Inflammatory macrophage (primary cell): ENCODE measurements at regions not wholly inside any gene's neighbourhood (a gene's known extent, or its start where the extent isn't known, plus 50 kb on each side); places are given as distances from the start of the nearest gene placed in this dataset.
"Not testable (repeated sequence)": the region's sequence is repeated elsewhere in the genome, so short reads cannot be mapped to it uniquely, and the experiment has no call there.

ENCODE experiments used
- DNase-seq, 2 donors: peaks; one replicate each; pipeline ENCODE4 v3.0.0-alpha.2; 2020 to 2022

DNA sequence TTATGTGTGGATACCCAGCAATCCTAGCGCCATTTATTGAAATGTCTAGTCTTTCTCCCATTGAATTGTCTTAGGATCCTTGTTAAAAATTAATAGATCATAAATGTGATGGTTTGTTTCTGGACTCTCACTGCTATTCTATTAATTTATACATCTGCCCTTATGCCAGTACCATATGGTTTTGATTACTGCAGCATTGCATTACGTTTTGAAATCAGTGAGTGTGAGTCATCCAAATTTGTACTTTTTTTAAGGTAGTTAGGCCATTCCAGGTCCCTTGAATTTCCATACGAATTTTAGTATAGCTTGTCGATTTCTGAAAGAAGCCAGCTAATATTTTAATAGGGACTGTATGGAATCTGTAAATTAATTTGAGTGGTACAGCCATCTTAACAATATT is 648.6 kb upstream of the ZNF385D start:
- DNase-seq = no peak

DNA sequence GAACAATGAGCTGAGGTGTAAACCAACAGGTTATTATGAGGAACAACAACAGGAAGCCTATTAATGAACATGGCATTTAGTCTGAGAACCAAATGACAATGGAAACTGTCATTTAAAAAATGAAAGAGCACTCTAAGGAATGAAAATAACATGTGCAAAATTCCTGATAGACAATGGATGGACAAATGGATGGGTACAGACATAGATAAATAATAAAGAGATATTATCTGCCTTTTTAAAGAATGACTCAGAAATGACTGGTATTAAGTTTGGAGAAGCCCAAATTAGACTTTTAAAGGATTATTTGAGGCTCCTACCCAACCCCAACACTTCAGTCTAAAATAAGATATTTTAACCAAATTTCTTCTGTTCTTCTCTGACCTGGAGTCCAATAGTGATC is 650.5 kb upstream of the ZNF385D start:
- no peak for DNase-seq

DNA sequence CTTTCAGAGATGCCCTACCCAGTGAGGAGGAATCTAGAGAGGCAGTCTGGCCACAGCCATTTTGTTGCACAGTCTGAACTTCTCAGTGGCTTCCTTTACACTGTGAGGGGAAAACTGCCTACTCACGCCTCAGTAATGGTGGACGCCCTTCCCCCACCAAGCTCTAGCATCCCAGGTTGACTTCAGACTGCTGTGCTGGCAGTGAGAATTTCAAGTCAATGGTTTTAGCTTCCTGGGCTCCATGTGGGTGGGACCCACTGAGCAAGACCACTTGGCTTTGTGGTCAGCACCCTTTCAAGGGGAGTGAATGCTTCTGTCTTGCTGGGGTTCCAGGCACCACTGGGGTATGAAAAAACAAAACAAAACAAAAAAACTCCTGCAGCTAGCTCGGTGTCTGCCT is 663.2 kb upstream of the ZNF385D start:
- DNase-seq = no peak

DNA sequence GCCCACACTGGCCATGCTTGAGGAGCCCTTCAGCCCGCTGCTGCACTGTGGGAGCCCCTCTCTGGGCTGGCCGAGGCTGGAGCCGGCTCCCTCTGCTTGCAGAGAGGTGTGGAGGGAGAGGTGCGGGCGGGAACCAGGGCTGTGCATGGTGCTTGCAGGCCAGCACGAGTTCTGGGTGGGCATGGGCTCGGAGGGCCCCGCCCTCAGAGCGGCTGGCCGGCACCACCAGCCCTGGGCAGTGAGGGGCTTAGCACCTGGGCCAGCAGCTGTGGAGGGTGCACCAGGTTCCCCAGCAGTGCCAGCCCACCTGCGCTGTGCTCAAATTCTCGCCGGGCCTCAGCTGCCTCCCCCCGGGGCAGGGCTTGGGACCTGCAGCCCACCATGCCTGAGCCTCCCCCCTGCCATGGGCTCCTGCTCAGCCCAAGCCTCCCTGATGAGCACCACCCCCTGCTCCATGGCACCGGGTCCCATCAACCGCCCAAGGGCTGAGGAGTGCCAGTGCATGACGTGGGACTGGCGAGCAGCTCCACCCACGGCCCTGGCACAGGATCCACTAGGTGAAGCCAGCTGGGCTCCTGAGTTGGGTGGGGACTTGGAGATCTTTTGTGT is 665.9 kb upstream of the ZNF385D start:
- not testable (repeated sequence) for DNase-seq

DNA sequence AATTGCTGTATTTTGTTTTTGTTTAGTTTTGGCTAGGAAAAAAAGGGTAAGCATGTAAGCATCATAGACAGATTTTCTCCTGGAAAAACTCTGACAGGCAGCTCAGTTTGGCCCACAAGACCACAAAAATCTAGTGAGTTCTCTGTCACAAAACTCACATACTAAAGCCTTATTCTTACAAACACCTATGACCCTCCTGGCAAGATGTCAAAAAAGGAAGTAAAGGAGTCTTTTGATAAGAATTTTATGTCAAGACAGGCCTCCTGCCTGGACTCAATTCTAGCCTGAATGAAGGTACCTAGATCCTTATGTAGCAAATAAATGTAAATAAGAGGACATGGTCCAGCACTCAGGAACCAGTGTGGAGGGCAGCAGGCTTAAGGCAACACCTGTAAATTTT is 668.3 kb upstream of the ZNF385D start:
- no peak for DNase-seq

DNA sequence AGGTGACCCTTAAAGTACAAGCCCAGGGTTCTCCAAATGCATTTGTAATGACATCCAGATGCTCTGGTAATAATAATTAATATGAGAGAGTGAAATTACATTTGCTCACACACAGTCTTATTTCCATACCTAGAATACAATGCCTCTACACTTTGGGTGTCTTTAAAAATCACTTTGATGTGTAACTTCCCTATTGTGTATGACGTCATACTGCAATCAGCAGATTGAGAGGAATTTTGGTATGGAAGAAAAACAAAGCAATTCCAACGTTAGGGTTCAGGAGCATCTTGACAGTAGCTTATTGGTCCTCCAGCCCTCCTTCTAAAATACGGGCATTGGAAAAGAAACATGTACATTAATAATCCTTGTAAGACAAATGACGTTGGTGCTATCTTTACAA is 670.6 kb upstream of the ZNF385D start:
- no peak for DNase-seq

DNA sequence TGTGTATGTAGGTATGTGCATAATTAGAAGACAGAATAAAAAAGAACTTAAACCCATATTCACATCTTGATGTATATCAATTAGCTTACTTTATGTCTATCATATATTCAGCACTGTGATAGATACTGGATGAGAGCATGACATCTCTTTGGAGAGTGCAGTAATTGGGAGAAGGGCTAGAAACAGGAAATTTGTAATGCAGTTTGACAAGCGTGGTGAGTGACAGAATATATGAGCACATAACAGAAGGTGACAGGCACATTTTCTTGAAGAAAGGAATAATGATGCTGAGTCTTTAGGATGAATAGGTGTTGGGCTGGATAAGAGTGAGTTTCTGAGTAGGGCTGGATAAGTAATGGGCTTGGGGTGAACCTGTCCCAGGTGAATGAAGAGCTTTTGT is 680.3 kb upstream of the ZNF385D start:
- DNase-seq = no peak

DNA sequence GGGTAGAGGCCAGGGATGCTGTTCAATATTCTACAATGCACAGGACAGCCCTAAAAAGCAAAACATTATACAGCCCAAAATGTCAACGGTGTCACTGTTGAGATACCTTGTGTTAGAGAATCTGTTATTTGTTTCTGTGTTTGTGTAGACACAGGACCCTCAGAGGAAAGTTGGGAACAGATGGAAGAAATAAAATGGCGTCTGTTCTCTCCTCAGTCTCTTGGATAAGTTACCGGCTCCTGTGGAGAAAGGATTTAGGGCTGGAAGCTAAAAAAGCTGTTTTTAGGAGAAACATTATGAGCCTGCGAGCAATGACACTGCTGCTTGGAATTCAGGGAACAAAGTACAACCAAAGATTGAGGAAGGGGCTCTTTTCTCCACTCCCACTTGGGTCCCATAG is 688.6 kb upstream of the ZNF385D start:
- no peak for DNase-seq

DNA sequence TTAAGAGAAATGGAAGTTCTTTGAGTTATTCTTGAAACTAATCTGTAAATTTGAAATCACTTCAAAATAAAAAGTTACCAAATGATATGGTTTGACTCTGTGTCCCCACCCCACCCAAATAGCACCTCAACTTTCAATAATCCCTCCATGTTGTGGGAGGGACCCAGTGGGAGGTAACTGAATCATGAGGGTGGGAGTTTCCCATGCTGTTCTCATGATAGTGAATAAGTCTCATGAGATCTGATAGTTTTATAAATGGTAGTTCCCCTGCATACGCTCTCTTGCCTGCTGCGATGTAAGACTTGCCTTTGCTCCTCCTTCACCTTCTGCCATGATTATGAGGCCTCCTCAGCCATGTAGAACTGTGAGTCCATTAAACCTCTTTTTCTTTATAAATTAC is 690.7 kb upstream of the ZNF385D start:
- peak; percentile 17 to 72 for DNase-seq

DNA sequence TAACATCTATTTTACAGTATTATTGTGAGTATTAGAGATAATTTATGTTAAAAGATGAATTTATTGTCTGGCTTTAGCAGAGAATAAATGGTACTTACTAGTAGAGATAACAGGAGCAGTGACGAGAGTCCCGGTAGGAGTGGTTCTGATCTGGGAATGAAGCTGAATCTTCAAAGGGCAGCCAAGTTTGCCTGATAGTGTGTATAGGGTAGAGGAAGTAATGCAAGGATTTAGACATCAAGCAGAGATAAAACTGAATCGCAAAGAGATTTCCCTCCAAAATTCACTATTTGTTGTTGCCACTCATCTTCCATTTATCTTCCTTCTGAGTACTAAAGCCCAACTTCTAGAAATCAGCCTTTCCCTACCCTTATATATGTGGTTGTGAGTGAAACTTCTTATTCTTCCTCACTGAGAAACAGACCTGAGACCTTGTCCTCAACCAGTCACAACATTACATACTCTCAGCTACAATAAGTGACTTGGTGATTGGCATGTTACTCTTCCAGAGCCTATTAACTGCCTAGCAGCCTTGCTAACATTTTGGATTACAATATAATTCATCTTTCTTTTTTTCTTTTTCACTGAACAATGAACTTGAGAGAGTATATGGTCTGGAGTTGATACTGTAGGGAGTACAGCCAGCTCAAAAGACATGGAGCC is 692.7 kb upstream of the ZNF385D start:
- no peak for DNase-seq

DNA sequence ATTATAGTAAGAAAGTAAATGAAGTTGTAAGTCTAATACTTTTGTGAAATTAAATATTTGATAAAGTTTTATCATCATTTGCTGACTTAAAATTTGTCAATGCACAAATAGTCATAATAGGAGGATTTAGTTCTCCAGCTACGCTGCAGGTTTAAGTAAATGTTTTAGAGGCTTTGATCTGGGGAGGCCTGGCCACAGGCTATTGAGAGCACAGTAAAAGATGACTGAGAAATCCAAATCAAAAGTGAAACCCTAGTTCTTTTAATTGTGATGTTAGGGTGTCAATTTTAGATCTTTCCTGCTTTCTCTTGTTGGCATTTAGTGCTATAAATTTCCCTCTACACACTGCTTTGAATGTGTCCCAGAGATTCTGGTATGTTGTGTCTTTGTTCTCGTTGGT is 694.3 kb upstream of the ZNF385D start:
- not testable (repeated sequence) for DNase-seq

DNA sequence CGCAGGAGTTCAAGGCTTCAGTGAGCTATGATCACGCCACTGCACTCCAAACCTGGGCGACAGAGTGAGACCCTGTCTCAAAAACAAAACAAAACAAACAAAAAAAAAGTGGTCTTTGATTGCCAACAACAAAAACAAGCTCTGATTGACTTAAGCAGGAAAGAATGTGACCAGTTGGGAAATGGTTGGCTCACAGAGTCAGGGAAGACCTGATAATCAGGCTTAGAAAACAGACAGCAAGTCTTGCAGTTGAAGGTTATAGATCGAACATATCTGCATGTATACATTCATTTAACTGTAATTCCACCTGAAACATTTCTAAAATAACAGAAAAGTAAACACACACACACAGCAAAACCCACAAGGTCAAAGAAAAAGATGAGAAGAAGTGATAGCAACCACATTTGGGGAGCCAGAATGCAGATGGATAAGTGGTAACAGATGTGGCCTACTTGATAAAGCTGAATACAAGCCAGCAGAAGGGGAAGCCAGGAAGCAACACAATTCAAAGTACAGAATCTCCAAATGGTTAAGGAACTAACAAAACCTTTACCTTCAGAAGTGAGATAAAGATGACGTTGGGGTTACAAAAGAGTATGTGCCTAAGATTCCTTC is 699.9 kb upstream of the ZNF385D start:
- no peak for DNase-seq

DNA sequence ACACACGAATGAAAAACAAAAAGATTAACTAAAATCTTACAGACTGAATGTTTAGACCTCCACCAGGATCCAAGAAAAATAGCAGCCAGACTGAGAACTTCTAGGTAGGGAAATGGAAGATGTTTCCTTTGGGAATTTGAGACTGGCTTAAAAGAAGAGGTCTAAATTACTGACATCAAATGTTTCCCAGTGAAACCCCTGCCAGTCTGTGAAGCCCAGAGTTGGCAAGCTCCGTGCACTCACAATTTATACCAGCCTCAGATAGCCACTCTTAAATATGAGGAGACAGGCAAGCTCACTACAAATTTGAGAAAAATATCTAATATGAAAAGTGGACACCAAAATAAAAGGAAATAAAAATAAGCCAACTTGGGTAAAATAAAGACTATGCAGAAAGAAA is 700.5 kb upstream of the ZNF385D start:
- no peak for DNase-seq

DNA sequence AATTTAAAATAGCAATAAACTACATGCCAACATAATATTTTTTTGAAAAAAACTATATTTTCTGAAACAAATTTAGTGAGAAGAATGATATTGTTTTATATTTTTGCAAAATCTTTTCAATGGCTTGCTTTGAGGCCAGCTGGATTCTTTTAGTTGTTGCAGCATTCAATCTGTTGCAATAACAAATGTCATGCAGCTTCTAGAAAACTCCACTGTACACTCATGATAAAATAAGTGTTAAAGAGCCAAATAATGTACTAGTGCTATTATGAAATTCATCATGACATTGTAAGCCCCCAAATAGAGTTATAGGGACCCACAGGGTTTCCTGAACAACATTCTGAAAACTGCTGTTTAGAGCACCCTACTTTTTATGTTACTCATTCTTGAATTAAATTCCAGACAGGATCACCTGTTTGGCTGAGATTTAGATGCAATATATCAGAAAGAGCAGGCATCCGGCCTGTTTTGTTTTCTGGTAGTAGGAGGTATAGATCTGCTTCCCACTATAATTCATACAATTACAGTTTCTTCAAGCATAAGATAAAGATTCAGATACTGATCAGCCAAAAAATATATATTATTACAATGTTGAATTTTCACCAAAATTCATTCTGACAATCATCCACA is 703.0 kb upstream of the ZNF385D start:
- no peak for DNase-seq

DNA sequence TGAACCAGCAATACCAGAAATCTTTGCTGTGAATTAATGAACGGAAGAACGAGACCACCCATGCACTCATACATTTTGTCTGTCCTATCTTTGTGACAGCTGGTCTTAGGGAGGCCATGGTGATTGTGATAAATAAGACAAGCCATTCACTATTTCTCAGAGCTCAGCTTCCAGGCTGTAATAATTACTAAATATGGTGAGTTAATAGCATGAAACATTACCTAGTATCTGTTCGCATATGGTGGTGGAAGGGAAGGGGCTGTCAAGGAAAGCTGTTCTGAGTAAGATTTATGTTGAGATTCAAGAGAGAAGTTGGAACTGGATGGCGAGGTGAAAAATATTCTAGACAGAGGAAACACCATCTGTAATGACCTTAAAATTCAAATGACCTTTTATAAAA is 719.0 kb upstream of the ZNF385D start:
- DNase-seq = no peak

DNA sequence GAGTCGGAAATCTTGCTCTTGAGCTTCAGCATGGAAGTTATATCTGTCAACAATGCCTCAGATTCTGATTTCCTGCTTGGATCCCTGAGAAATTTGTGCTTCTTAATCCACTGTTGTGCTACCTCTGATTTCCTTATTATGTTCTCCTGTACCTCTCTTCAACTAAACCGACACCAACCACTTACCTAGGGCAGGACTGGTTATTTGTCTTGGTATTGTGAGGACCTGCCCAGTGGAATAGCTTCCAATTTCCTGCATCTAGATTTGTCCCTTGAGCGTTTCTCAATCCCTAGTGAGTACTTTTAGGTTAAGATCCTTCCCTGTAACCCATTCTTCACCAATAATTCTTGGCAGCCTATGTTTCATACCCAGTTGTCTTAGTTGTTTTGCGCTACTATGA is 720.5 kb upstream of the ZNF385D start:
- DNase-seq = no peak

DNA sequence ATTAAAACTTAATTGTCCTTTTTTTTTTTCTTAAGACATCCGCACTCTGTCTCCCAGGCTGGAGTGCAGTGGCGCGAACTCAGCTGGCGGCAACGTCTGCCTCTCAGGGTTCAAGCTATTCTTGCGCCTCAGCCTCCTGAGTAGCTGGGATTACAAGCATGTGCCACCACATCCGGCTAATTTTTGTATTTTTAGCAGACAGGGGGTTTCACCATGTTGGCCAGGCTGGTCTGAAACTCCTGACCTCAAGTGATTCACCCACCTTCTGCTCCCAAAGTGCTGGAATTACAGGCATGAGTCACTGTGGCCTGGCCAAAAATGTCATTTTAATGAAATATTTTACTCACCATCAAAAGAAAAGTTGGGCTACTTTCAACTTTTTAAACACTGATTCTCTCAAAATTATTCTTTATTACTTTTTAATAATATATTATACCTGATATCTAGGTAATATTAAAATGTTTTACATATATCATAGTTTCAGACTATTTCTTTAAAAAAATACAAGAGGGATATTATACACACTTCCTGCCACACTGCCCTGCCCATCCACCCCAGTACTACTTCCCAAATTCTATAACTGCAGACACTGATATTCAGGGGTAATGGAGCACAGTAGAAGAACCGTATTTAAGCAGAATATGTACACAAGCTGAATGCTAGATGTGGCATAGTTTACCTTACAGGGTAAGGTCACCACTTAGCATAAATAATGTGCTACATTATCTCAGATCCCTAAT is 723.9 kb upstream of the ZNF385D start:
- peak; percentile 71 to 82 for DNase-seq

DNA sequence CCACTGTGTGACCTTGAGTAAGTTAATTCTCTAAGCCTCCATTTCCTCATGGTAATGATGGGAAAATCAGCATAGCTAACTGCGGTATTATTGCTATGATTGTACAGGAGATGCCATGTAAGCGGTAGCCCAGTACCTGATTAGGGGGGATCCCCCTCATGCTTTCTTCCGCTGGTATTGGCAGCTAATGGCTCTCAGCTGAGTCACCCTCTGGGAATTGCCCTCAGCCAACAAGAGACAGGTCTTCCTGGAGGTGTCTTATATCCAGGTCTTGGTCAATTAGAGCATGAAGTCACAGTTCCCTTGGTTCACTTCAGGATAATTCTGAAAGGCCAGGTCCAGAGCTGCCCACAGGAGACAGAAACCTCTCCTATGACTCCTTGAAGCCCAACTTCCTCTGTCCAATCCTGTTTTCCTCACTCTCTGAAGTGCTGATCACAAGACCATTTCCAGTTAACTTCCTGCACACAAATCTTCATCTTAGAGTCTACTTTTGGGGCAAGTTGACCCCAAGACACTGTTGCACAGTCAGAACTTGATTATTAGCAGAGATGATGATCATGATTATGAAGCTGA is 724.7 kb upstream of the ZNF385D start:
- peak; percentile 35 to 51 for DNase-seq

DNA sequence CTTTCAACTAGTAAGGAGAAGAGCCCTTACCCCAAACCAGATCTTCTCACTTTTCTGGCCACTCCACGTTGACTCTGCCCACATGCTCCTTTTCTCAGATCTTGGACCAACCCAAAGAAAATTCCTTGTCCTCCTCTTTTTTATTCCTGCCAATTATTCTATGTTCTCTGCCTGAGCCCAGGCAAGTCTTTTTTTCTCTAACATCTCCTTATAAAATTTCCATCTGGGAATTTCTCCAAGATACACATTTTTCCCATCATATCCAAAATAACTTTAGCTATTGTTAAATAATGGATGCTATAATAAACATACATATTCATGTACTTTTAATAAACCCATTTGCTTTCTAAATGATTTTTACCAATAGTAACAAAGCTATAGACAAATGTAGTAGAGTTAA is 726.0 kb upstream of the ZNF385D start:
- no peak for DNase-seq

DNA sequence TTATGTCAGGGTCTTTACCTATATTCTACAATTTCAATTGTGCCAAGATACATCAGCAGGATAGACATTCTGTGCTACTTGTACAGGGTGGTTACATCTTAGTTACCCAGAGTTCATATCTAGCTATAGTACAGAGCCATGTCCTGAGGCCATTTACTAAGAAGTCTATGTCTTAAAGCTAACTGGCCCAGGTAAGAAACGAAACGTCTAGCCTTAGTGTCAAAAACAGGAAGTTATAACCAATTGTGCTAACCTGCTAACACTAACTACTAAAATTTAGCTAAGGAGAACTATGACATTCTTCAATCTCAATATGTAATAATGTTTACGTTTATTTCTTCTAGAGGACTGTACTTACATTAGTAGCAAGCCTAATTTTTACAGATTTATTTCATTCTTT is 717.2 kb upstream of the UBE2E2 start:
- DNase-seq = no peak

DNA sequence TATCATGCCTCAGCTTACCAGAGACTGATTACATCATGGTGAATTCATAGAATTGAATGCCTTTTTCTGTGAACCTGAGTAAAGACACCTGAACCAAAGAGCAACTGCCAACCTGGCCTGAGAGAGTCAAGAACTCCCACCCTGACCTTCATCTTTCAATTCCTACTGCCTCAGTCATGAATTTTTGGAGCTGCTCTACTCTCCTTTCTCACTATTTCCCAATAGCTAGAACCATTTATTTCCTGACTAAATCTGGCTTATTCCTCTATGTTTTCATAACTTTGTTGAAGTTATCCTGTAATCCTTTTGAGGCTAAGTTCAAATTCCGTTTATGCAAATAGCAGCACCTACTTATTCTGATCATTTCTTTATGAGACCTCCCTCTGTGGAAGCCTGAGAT is 712.4 kb upstream of the UBE2E2 start:
- no peak for DNase-seq

DNA sequence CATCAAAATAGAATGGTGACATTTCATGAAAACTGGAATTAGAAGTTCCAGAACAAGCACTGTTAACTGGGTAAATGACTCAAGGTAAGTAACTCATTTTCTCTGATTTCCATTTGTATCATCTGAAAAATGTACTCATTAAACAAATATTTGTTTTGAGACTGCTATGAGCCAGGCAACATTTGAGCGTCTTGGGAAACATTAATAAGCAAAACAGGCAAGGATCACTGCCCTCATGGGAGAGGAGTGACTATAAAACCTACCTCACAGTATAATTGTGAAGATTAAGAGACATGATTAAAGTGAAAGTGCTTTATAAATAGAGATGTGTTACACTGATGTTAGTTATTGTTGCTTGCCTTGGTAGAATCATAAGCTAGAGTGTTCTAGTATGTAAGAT is 711.8 kb upstream of the UBE2E2 start:
- no peak for DNase-seq

DNA sequence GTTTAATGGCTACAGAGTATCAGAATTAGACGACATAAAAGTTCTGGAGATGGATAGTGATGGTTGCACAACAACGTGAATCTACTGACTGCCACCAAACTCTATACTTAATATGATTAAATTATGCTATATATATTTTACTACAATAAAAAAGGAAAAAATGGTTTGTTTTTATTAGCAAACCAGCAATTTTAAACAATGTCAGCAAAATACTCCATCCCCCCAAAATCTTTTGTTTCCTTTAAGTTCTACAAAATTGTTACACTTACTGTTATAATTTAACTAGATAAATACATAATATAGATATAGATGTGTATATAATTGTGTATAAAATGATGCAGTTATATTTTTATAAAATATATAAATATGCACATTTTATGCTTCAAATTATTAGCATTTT is 710.8 kb upstream of the UBE2E2 start:
- DNase-seq = no peak
